ENCODE measurements at regions not wholly inside any gene's neighbourhood (a gene's known extent, or its start where the extent isn't known, plus 50 kb on each side); places are given as distances from the start of the nearest gene placed in this dataset.

GRCh38 chr18:35890323-35890722, 82.2 kb upstream of the RMP24 start:
- TF ChIP-seq CTCF (IDR thresholded peaks at IDR 0.05) (no peak), EZH2 (IDR thresholded peaks at IDR 0.05) (no peak)

All from neural progenitor cell (in vitro differentiated cells).